Endothelial cell (in vitro differentiated cells): ENCODE measurements at regions not wholly inside any gene's neighbourhood (a gene's known extent, or its start where the extent isn't known, plus 50 kb on each side); places are given as distances from the start of the nearest gene placed in this dataset.
"Not testable (repeated sequence)": the region's sequence is repeated elsewhere in the genome, so short reads cannot be mapped to it uniquely, and the experiment has no call there.

Experiments used
- DNase-seq: peaks from one replicate; pipeline ENCODE4 v3.0.0; 2021; ENCODE audit warnings: low spot score
- H3K27ac Mint-ChIP-seq: one replicate; pipeline ENCODE4 v1.8.0; 2021; ENCODE audit warnings: mixed read lengths, inconsistent platforms; ENCODE audit not compliant: unreplicated experiment
- H3K27me3 Mint-ChIP-seq: one replicate; pipeline ENCODE4 v1.8.0; 2021; ENCODE audit warnings: mild to moderate bottlenecking, moderate library complexity, mixed read lengths, inconsistent platforms; ENCODE audit not compliant: unreplicated experiment
- H3K36me3 Mint-ChIP-seq: one replicate; pipeline ENCODE4 v1.8.0; 2021; ENCODE audit warnings: mild to moderate bottlenecking, low read depth, mixed read lengths, inconsistent platforms; ENCODE audit not compliant: unreplicated experiment
- H3K4me1 Mint-ChIP-seq: one replicate; pipeline ENCODE4 v1.8.0; 2021; ENCODE audit warnings: mild to moderate bottlenecking, mixed read lengths, inconsistent platforms; ENCODE audit not compliant: unreplicated experiment
- H3K4me3 Mint-ChIP-seq: one replicate; pipeline ENCODE4 v1.8.0; 2021; ENCODE audit warnings: mild to moderate bottlenecking, mixed read lengths, inconsistent platforms; ENCODE audit not compliant: unreplicated experiment
- H3K9me3 Mint-ChIP-seq: one replicate; pipeline ENCODE4 v1.8.0; 2021; ENCODE audit warnings: mixed read lengths, inconsistent platforms; ENCODE audit not compliant: unreplicated experiment
- TF ChIP-seq, protein P1 (sequence below): fragments of 200-600 bp; sonication (generic); IDR thresholded peaks from one replicate; pipeline ENCODE4 v1.5.0; 2021; ENCODE audit warnings: antibody characterized with exemption; ENCODE audit not compliant: unreplicated experiment

GRCh38 chr5:96293966-96294883 is 138.8 kb downstream of the PCSK1 start:
- Mint-ChIP-seq H3K36me3 (no peaks in the 10 kb centered on the region), H3K4me3 (no peak overlapping the region), H3K27ac (no peak overlapping the region), H3K27me3 (no peaks in the 10 kb centered on the region), H3K9me3 (no peaks in the 10 kb centered on the region), H3K4me1 (no peaks in the 10 kb centered on the region)
- TF ChIP-seq, protein P1, sequence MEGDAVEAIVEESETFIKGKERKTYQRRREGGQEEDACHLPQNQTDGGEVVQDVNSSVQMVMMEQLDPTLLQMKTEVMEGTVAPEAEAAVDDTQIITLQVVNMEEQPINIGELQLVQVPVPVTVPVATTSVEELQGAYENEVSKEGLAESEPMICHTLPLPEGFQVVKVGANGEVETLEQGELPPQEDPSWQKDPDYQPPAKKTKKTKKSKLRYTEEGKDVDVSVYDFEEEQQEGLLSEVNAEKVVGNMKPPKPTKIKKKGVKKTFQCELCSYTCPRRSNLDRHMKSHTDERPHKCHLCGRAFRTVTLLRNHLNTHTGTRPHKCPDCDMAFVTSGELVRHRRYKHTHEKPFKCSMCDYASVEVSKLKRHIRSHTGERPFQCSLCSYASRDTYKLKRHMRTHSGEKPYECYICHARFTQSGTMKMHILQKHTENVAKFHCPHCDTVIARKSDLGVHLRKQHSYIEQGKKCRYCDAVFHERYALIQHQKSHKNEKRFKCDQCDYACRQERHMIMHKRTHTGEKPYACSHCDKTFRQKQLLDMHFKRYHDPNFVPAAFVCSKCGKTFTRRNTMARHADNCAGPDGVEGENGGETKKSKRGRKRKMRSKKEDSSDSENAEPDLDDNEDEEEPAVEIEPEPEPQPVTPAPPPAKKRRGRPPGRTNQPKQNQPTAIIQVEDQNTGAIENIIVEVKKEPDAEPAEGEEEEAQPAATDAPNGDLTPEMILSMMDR = no peak
- no peak for DNase-seq

DNA sequence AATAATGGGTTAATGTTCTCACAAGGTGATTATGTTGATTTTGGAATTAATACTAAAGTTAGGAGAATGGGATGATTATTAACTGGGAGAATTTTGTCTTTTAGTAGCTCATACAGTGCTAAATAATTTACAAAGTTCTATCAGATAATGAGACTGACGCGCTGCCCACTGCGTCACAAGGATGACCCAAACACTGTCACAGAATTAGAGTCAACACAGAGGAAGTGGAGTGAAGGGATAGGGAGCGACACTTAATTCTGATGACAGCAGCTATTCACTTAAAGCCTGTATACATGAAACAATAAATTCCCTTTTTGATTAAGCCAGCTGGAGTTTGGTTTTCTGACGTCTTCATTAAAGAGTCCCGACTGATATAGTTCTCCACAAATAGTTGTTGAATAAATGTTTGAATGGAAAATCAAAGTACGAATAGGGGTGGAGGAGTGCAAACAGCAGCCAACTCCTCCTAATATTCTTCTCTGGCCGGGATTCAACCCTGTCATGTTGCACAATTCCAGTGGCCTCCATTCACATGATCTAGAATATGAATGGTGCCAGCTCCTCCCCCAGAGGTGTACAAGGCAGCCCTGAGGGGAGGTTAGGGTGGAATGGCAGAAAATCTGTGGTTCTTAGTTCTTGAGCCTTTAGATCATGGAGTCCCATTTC is 140.3 kb downstream of the PCSK1 start:
- Mint-ChIP-seq H3K4me1 (no peaks in the 10 kb centered on the region), H3K27ac (no peak overlapping the region), H3K27me3 (no peaks in the 10 kb centered on the region), H3K4me3 (no peak overlapping the region), H3K9me3 (no peaks in the 10 kb centered on the region), H3K36me3 (no peaks in the 10 kb centered on the region)
- TF ChIP-seq, protein P1 = no peak
- no peak for DNase-seq

DNA sequence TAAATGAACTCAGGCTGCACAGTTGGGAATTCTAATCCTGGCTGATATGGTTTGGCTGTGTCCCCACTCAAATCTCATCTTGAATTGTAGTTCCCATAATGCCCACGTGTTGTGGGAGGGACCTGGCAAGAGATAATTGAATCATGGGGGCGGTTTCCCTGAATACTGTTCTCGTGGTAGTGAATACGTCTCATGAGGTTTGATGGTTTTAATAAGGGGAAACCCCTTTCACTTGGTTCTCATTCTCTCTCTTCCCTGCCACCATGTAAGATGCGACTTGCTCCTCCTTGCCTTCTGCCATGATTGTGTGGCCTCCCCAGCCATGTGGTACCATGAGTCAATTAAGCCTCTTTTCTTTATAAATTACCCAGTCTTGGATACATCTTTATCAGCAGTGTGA is 143.8 kb downstream of the PCSK1 start:
- H3K4me3 Mint-ChIP-seq, H3K27me3 Mint-ChIP-seq, H3K36me3 Mint-ChIP-seq, DNase-seq, H3K4me1 Mint-ChIP-seq, H3K27ac Mint-ChIP-seq, H3K9me3 Mint-ChIP-seq: not testable (repeated sequence)

DNA sequence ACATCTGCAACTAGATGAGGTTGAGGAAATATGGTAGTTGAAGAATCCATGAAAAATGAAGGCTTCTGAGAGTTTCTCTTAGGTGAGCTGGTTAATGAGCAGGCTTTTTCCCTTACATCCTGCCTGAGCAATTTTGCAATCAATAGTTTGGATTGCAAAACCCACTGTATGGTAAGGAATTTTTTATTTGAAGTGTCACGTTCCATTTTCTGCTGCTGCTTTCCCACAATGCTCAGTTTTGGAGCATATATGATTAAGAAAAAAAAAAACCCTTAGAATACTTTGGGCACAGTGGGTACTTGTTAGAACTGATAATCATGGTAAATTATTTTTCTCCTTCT is 144.2 kb downstream of the PCSK1 start:
- H3K27ac Mint-ChIP-seq = no peak overlapping the region
- H3K27me3 Mint-ChIP-seq = no peaks in the 10 kb centered on the region
- no peaks in the 10 kb centered on the region for H3K36me3 Mint-ChIP-seq
- TF ChIP-seq, protein P1 = no peak
- no peak for DNase-seq
- H3K4me3 Mint-ChIP-seq = no peak overlapping the region
- no peaks in the 10 kb centered on the region for H3K4me1 Mint-ChIP-seq
- H3K9me3 Mint-ChIP-seq = no peaks in the 10 kb centered on the region

GRCh38 chr5:96288166-96288844 is 144.7 kb downstream of the PCSK1 start:
- TF ChIP-seq, protein P1 = no peak
- no peak overlapping the region for H3K4me3 Mint-ChIP-seq
- H3K36me3 Mint-ChIP-seq = no peaks in the 10 kb centered on the region
- DNase-seq = no peak
- H3K27me3 Mint-ChIP-seq = no peaks in the 10 kb centered on the region
- no peak overlapping the region for H3K27ac Mint-ChIP-seq
- H3K4me1 Mint-ChIP-seq = no peaks in the 10 kb centered on the region
- H3K9me3 Mint-ChIP-seq = no peaks in the 10 kb centered on the region
